CD14-positive monocyte (primary cell): ENCODE measurements at regions not wholly inside any gene's neighbourhood (a gene's known extent, or its start where the extent isn't known, plus 50 kb on each side); places are given as distances from the start of the nearest gene placed in this dataset.
A peak's percentile ranks its signal among the peaks of the same experiment; 100 is the strongest.

ENCODE experiments used
- DNase-seq, 3 donors: peaks; one replicate each; pipeline ENCODE4 v3.0.0-alpha.2; 2011 to 2022
- H2AFZ ChIP-seq: 2 replicates; pipeline ENCODE4 v1.6.0; 2012; ENCODE audit warnings: mild to moderate bottlenecking, low read depth, low read length, inconsistent platforms; ENCODE audit not compliant: insufficient read depth, poor library complexity, severe bottlenecking
- H3K27ac ChIP-seq, 2 donors: 1 replicate in 1 of 2; 2 replicates in 1 of 2; pipeline ENCODE4 v1.5.1; 2012 to 2013; ENCODE audit warnings: low read length in 2 of 2, control low read depth in 1 of 2, inconsistent platforms in 1 of 2, low read depth in 1 of 2, mild to moderate bottlenecking in 1 of 2
- H3K27me3 ChIP-seq, 2 donors: one replicate each; pipeline versions ENCODE4 v1.6.0 to v1.6.1; 2011 to 2013; ENCODE audit warnings: low read length in 2 of 2; ENCODE audit not compliant: control insufficient read depth in 2 of 2, insufficient read depth in 2 of 2
- H3K36me3 ChIP-seq, 2 donors: replicated peaks in 1 of 2; 1 replicate in 1 of 2; 2 replicates in 1 of 2; pipeline versions ENCODE4 v1.5.1 to v1.6.1; 2012 to 2013; ENCODE audit warnings: low read length in 2 of 2, control low read depth in 1 of 2, inconsistent platforms in 1 of 2, mild to moderate bottlenecking in 1 of 2; ENCODE audit not compliant: insufficient read depth in 2 of 2, control insufficient read depth in 1 of 2
- H3K4me1 ChIP-seq, 2 donors: 1 replicate in 1 of 2; 2 replicates in 1 of 2; pipeline versions ENCODE4 v1.5.1 to v1.6.1; 2012 to 2013; ENCODE audit warnings: low read length in 2 of 2, control low read depth in 1 of 2, inconsistent platforms in 1 of 2, mild to moderate bottlenecking in 1 of 2, moderate library complexity in 1 of 2; ENCODE audit not compliant: insufficient read depth in 2 of 2, control insufficient read depth in 1 of 2
- H3K4me2 ChIP-seq: replicated peaks from 2 replicates; pipeline ENCODE3; 2012; ENCODE audit warnings: low read length, moderate library complexity, mild to moderate bottlenecking; ENCODE audit not compliant: poor library complexity, severe bottlenecking; ENCODE audit errors: extremely low read depth
- H3K4me3 ChIP-seq, 3 experiments: fragments of 200-600 bp in 1 of 3; sonication (generic) in 1 of 3; replicated peaks in 1 of 3; 1 replicate in 2 of 3; 2 replicates in 1 of 3; pipeline ENCODE4 v1.5.1; 2011 to 2013; ENCODE audit warnings: low read length in 3 of 3, mild to moderate bottlenecking in 3 of 3, control low read depth in 2 of 3, low read depth in 2 of 3, inconsistent platforms in 1 of 3, moderate library complexity in 1 of 3
- H3K79me2 ChIP-seq: 2 replicates; pipeline ENCODE4 v1.6.0; 2012; ENCODE audit warnings: mild to moderate bottlenecking, control low read depth, inconsistent platforms, low read length, moderate library complexity; ENCODE audit not compliant: insufficient read depth
- H3K9ac ChIP-seq: 2 replicates; pipeline ENCODE4 v1.6.0; 2017; ENCODE audit warnings: low read length, mild to moderate bottlenecking; ENCODE audit not compliant: insufficient read depth, poor library complexity, severe bottlenecking
- H3K9me3 ChIP-seq, 2 donors: replicated peaks in 1 of 2; 1 replicate in 1 of 2; 2 replicates in 1 of 2; pipeline versions ENCODE4 v1.5.1 to v1.6.1; 2012 to 2013; ENCODE audit warnings: low read length in 2 of 2, control low read depth in 1 of 2; ENCODE audit not compliant: control insufficient read depth in 1 of 2, insufficient read depth in 1 of 2
- H4K20me1 ChIP-seq: 2 replicates; pipeline ENCODE4 v1.6.0; 2012; ENCODE audit warnings: mild to moderate bottlenecking, low read length, control low read depth, moderate library complexity; ENCODE audit not compliant: insufficient read depth
- H3K27ac Mint-ChIP-seq, 7 donors: one replicate each; pipeline ENCODE4 v1.8.0; 2020; ENCODE audit warnings: mild to moderate bottlenecking in 7 of 7, mixed read lengths in 7 of 7, moderate library complexity in 6 of 7, inconsistent platforms in 2 of 7
- H3K27me3 Mint-ChIP-seq, 3 donors: one replicate each; pipeline ENCODE4 v1.8.0; 2021 to 2022; ENCODE audit warnings: low read depth in 3 of 3, mild to moderate bottlenecking in 3 of 3, mixed read lengths in 3 of 3, moderate library complexity in 3 of 3, inconsistent platforms in 1 of 3
- H3K36me3 Mint-ChIP-seq, 2 donors: one replicate each; pipeline ENCODE4 v1.8.0; 2020; ENCODE audit warnings: mixed read lengths in 2 of 2, inconsistent platforms in 1 of 2, mild to moderate bottlenecking in 1 of 2
- H3K4me1 Mint-ChIP-seq: one replicate; pipeline ENCODE4 v1.8.0; 2020; ENCODE audit warnings: mild to moderate bottlenecking, mixed read lengths
- H3K4me3 Mint-ChIP-seq, 2 donors: one replicate each; pipeline ENCODE4 v1.8.0; 2020; ENCODE audit warnings: mild to moderate bottlenecking in 2 of 2, mixed read lengths in 2 of 2, moderate library complexity in 1 of 2
- H3K9me3 Mint-ChIP-seq, 7 donors: one replicate each; pipeline ENCODE4 v1.8.0; 2020 to 2022; ENCODE audit warnings: mixed read lengths in 7 of 7, mild to moderate bottlenecking in 6 of 7, moderate library complexity in 6 of 7, inconsistent platforms in 2 of 7
- WGBS: methylation state at CpG from one replicate; pipeline ENCODE4 v1.1.5; 2013; ENCODE audit warnings: missing lambda C conversion rate; ENCODE audit not compliant: insufficient coverage; 5-methylcytosine and 5-hydroxymethylcytosine counted together
- intact Hi-C, 2 donors: fragments of 100-400 bp; cut with micrococcal nuclease; formaldehyde crosslinking; loops; one replicate each; pipeline versions ENCODE4 v1.15.0 to v1.15.1; 2023
- TF ChIP-seq, protein P1 (sequence below): fragments of 200-600 bp; IDR thresholded peaks from one replicate; pipeline ENCODE4 v1.8.0; 2022; ENCODE audit warnings: antibody characterized with exemption, mild to moderate bottlenecking

DNA sequence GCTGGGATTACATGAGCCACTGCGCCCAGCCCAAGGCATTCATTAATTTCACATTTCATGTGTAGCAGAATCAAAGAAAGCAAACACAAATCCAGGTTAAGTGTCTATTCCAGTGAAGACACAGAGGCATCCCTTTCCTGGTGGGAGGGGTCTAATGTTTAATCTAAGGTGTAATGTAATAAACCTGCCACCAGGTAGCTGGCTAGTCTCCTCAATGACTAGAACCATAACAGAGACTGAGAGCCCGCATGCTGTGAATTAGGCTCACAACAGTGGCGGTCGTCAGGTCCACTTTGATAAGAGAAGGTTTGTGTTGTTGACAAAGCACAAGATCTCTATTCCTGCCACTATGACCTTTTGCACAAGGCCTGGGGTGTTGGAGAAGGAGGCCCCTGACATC is 64.2 kb upstream of the ADA2 start:
- Histone ChIP-seq H3K36me3 (no peaks in the 10 kb centered on the region), H3K79me2 (no peaks in the 10 kb centered on the region), H3K4me2 (no peak overlapping the region), H4K20me1 (no peaks in the 10 kb centered on the region), H3K4me3 (no peak overlapping the region), H3K9me3 (no peaks in the 10 kb centered on the region), H3K4me1 (peaks cover 9 to 10% of the 10 kb centered on the region in 2 donors), H3K9ac (no peak overlapping the region), H3K27ac (no peak overlapping the region), H3K27me3 (peaks cover 6 to 18% of the 10 kb centered on the region in 2 donors), H2AFZ (no peak overlapping the region)
- intact Hi-C loops, result no loop called here
- H3K27me3 Mint-ChIP-seq, result peaks cover 24 to 34% (median 24%) of the 10 kb centered on the region in 3 donors
- H3K4me1 Mint-ChIP-seq, result peaks cover 24% of the 10 kb centered on the region
- H3K9me3 Mint-ChIP-seq, result peaks cover 0 to 2% (median 0%) of the 10 kb centered on the region in 7 donors
- DNase-seq, result no peak
- 100% methylated on average over 1 of the region's 4 CpGs for WGBS
- no peaks in the 10 kb centered on the region for H3K36me3 Mint-ChIP-seq
- TF ChIP-seq, protein P1, sequence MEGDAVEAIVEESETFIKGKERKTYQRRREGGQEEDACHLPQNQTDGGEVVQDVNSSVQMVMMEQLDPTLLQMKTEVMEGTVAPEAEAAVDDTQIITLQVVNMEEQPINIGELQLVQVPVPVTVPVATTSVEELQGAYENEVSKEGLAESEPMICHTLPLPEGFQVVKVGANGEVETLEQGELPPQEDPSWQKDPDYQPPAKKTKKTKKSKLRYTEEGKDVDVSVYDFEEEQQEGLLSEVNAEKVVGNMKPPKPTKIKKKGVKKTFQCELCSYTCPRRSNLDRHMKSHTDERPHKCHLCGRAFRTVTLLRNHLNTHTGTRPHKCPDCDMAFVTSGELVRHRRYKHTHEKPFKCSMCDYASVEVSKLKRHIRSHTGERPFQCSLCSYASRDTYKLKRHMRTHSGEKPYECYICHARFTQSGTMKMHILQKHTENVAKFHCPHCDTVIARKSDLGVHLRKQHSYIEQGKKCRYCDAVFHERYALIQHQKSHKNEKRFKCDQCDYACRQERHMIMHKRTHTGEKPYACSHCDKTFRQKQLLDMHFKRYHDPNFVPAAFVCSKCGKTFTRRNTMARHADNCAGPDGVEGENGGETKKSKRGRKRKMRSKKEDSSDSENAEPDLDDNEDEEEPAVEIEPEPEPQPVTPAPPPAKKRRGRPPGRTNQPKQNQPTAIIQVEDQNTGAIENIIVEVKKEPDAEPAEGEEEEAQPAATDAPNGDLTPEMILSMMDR, result no peak
- no peak overlapping the region for H3K27ac Mint-ChIP-seq
- H3K4me3 Mint-ChIP-seq, result no peak overlapping the region

DNA sequence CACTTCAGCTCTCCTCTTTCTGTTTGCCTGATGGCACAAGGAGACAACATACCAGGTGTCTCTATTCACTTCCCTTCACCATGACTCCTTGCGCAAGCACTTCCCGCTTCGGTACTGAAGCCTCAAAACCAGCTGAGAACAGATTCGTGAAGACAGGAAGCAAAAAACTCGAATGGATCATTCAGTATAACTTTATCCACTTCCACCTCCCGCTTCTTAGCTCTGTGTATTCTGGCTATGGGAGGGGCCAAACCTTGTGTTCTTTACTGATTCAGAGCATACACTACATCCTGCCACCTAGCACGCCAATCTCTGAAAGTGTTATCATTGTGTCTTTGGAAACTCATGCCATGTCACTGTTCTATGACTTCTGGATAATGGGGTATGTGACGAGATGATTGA is 62.2 kb upstream of the ADA2 start:
- Mint-ChIP-seq H3K4me1 (peaks cover 24% of the 10 kb centered on the region), H3K4me3 (peak overlapping the region in 1 of 2 donors; percentile 71), H3K9me3 (peaks cover 0 to 2% (median 0%) of the 10 kb centered on the region in 7 donors), H3K27ac (peak overlapping the region in 3 of 7 donors; percentile 43 to 82 (median 61)), H3K36me3 (no peaks in the 10 kb centered on the region), H3K27me3 (peaks cover 19 to 29% (median 24%) of the 10 kb centered on the region in 3 donors)
- Histone ChIP-seq H2AFZ (no peak overlapping the region), H3K4me2 (peak overlapping the region; percentile 42), H3K27ac (no peak overlapping the region), H3K27me3 (peaks cover 6 to 17% of the 10 kb centered on the region in 2 donors), H3K9me3 (no peaks in the 10 kb centered on the region), H3K9ac (no peak overlapping the region), H3K36me3 (no peaks in the 10 kb centered on the region), H3K79me2 (no peaks in the 10 kb centered on the region), H3K4me1 (peaks cover 9 to 10% of the 10 kb centered on the region in 2 donors), H3K4me3 (peak overlapping the region in 1 of 3 experiments; percentile 34), H4K20me1 (no peaks in the 10 kb centered on the region)
- DNase-seq, result peak; percentile 47 to 64 (median 50)
- WGBS, result no CpG with 5 or more reads among the region's 8 CpGs
- TF ChIP-seq, protein P1, result no peak
- intact Hi-C loops, result no loop called here
